Neural cell (in vitro differentiated cells): ENCODE measurements at regions not wholly inside any gene's neighbourhood (a gene's known extent, or its start where the extent isn't known, plus 50 kb on each side); places are given as distances from the start of the nearest gene placed in this dataset.

Experiments
- H2AFZ ChIP-seq: fragments of 200-600, 300-800 bp; sonication (generic), shearing (Covaris generic); 2 replicates; pipeline ENCODE4 v1.6.0; 2014; ENCODE audit warnings: low read depth, mild to moderate bottlenecking, antibody characterized with exemption, low read length, moderate library complexity
- H3F3A ChIP-seq: fragments of 200-600 bp; shearing (Covaris generic); 2 replicates; pipeline ENCODE4 v1.6.1; 2016; ENCODE audit warnings: mild to moderate bottlenecking, moderate library complexity, mixed read lengths, antibody characterized with exemption, low read length; ENCODE audit not compliant: insufficient read depth, poor library complexity, severe bottlenecking
- H3K27ac ChIP-seq: fragments of 200-600, 300-800 bp; sonication (generic), shearing (Covaris generic); 2 replicates; pipeline ENCODE4 v1.5.1; 2014; ENCODE audit warnings: mild to moderate bottlenecking, low read length, moderate library complexity
- H3K27me3 ChIP-seq: fragments of 300-800, 200-600 bp; sonication (generic), shearing (Covaris generic); 2 replicates; pipeline ENCODE4 v1.6.0; 2014; ENCODE audit warnings: mild to moderate bottlenecking, low read depth, low read length, moderate library complexity; ENCODE audit not compliant: insufficient read depth
- H3K36me3 ChIP-seq: fragments of 300-800, 200-600 bp; sonication (generic), shearing (Covaris generic); 2 replicates; pipeline ENCODE4 v1.5.1; 2014; ENCODE audit warnings: mild to moderate bottlenecking, antibody characterized with exemption, low read length, moderate library complexity; ENCODE audit not compliant: insufficient read depth
- H3K4me2 ChIP-seq: fragments of 300-800, 200-600 bp; sonication (generic), shearing (Covaris generic); 2 replicates; pipeline ENCODE4 v1.6.0; 2014; ENCODE audit warnings: mild to moderate bottlenecking, low read length
- H3K4me3 ChIP-seq: fragments of 300-800, 200-600 bp; sonication (generic), shearing (Covaris generic); 2 replicates; pipeline ENCODE4 v1.5.1; 2014; ENCODE audit warnings: mild to moderate bottlenecking, low read length, moderate library complexity
- H3K79me2 ChIP-seq: fragments of 200-600 bp; shearing (Covaris generic); replicated peaks from 2 replicates; pipeline ENCODE4 v1.6.0; 2014; ENCODE audit warnings: mild to moderate bottlenecking, low read length, moderate library complexity; ENCODE audit not compliant: insufficient read depth
- H3K9ac ChIP-seq: fragments of 300-800, 200-600 bp; sonication (generic), shearing (Covaris generic); 2 replicates; pipeline ENCODE4 v1.6.1; 2016; ENCODE audit warnings: mild to moderate bottlenecking, low read length, mixed read lengths
- H3K9me2 ChIP-seq: fragments of 200-600 bp; shearing (Covaris generic); 2 replicates; pipeline ENCODE4 v1.6.1; 2016; ENCODE audit warnings: mild to moderate bottlenecking, low read length, mixed read lengths; ENCODE audit not compliant: insufficient read depth
- H3K9me3 ChIP-seq: fragments of 200-600, 300-800 bp; sonication (generic), shearing (Covaris generic); 2 replicates; pipeline ENCODE4 v1.6.1; 2016; ENCODE audit warnings: mild to moderate bottlenecking, mixed run types, low read length, moderate library complexity, mixed read lengths
- H4K20me1 ChIP-seq: fragments of 200-600 bp; shearing (Covaris generic); 2 replicates; pipeline ENCODE4 v1.6.1; 2016; ENCODE audit warnings: mild to moderate bottlenecking, mixed run types; ENCODE audit not compliant: insufficient read depth
- EP300 ChIP-seq: fragments of 450-650 bp; conservative IDR thresholded peaks from 2 replicates; pipeline ENCODE4 v1.6.1; 2014; ENCODE audit warnings: antibody characterized with exemption, mild to moderate bottlenecking, moderate library complexity; ENCODE audit not compliant: poor library complexity, severe bottlenecking
- EZH2 ChIP-seq: fragments of 200-600, 300-800 bp; shearing (Covaris generic), sonication (generic); IDR thresholded peaks from 2 replicates; pipeline ENCODE4 v1.6.1; 2014; ENCODE audit warnings: antibody characterized with exemption, low read length, borderline replicate concordance, mild to moderate bottlenecking; ENCODE audit not compliant: insufficient read depth, poor library complexity, severe bottlenecking
- MXI1 ChIP-seq: fragments of 450-650 bp; conservative IDR thresholded peaks from 2 replicates; pipeline ENCODE4 v1.6.1; 2014; ENCODE audit warnings: antibody characterized with exemption, mild to moderate bottlenecking; ENCODE audit not compliant: poor library complexity, severe bottlenecking
- POLR2AphosphoS5 ChIP-seq: IDR thresholded peaks from 2 replicates; pipeline ENCODE4 v1.6.1; 2012
- RAD21 ChIP-seq: fragments of 450-650 bp; conservative IDR thresholded peaks from 2 replicates; pipeline ENCODE4 v1.6.1; 2014; ENCODE audit warnings: antibody characterized with exemption, mild to moderate bottlenecking, moderate library complexity
- SMC3 ChIP-seq: fragments of 450-650 bp; conservative IDR thresholded peaks from 2 replicates; pipeline ENCODE4 v1.6.1; 2014; ENCODE audit warnings: antibody characterized with exemption, mild to moderate bottlenecking, moderate library complexity; ENCODE audit not compliant: poor library complexity
- TAF1 ChIP-seq: IDR thresholded peaks from 2 replicates; pipeline ENCODE4 v1.6.1; 2012; ENCODE audit warnings: low read depth
- TF ChIP-seq, protein P1 (sequence below): fragments of 450-650 bp; IDR thresholded peaks from 2 replicates; pipeline ENCODE4 v1.5.1; 2014; ENCODE audit warnings: antibody characterized with exemption, mild to moderate bottlenecking, moderate library complexity; ENCODE audit not compliant: poor library complexity, severe bottlenecking
- TF ChIP-seq, protein P2 (sequence below): IDR thresholded peaks from 2 replicates; pipeline ENCODE4 v1.6.1; 2012; ENCODE audit warnings: borderline replicate concordance

DNA sequence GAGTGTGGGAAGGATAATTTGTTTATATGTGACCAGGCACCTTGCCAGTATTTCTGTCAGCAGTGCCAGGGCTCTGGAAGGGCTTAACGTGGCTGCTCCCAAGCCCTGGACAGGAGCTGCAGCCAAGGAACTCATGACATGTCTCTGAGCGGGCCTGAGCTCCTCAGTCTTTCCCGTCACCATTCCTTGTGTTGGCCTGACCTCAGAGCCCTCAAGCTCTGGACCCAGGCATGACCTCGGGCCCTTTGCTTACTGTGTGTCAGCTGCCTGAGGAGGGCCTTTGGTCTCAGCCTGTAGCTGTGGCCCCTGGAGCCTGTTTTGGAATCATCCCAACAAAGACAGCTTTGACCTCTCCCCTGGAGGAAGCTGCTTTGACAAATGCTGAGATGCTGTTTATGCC lies 264.1 kb upstream of the PLET1 start:
- Histone ChIP-seq H3K36me3 (no peaks in the 10 kb centered on the region), H3F3A (no peaks in the 10 kb centered on the region), H3K9me3 (no peaks in the 10 kb centered on the region), H3K4me3 (no peak overlapping the region), H3K9me2 (no peaks in the 10 kb centered on the region), H3K4me2 (no peak overlapping the region), H3K9ac (no peak overlapping the region), H3K27me3 (no peaks in the 10 kb centered on the region), H4K20me1 (no peaks in the 10 kb centered on the region), H3K79me2 (no peaks in the 10 kb centered on the region), H3K27ac (no peak overlapping the region), H2AFZ (no peak overlapping the region)
- TF ChIP-seq EZH2 (no peak), SMC3 (no peak), EP300 (no peak), POLR2AphosphoS5 (no peak)

DNA sequence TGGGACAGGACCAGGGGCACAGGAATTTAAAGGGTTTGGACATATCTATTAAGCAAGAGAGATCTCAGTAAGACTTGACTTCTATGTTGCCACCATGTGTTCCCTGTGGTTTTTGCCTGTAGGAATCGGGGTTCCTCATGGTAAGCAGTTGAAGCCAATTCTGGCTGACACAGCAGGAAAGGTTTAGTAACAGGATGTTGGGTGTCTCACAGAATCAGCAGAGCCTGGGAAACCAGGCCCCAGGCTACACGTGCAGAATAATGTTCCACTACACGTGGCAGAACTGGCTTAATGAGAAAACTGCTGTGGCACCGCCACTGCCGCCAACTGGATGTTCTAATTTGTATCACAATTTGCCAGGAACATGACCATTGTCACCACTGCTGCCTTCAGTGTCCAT lies 264.6 kb upstream of the PLET1 start:
- Histone ChIP-seq H3F3A (no peaks in the 10 kb centered on the region), H3K79me2 (no peaks in the 10 kb centered on the region), H2AFZ (no peak overlapping the region), H3K27ac (no peak overlapping the region), H4K20me1 (no peaks in the 10 kb centered on the region), H3K4me3 (no peak overlapping the region), H3K9ac (no peak overlapping the region), H3K27me3 (no peaks in the 10 kb centered on the region), H3K9me3 (no peaks in the 10 kb centered on the region), H3K4me2 (no peak overlapping the region), H3K9me2 (no peaks in the 10 kb centered on the region), H3K36me3 (no peaks in the 10 kb centered on the region)
- TF ChIP-seq TAF1: no peak
- no peak for TF ChIP-seq EP300

DNA sequence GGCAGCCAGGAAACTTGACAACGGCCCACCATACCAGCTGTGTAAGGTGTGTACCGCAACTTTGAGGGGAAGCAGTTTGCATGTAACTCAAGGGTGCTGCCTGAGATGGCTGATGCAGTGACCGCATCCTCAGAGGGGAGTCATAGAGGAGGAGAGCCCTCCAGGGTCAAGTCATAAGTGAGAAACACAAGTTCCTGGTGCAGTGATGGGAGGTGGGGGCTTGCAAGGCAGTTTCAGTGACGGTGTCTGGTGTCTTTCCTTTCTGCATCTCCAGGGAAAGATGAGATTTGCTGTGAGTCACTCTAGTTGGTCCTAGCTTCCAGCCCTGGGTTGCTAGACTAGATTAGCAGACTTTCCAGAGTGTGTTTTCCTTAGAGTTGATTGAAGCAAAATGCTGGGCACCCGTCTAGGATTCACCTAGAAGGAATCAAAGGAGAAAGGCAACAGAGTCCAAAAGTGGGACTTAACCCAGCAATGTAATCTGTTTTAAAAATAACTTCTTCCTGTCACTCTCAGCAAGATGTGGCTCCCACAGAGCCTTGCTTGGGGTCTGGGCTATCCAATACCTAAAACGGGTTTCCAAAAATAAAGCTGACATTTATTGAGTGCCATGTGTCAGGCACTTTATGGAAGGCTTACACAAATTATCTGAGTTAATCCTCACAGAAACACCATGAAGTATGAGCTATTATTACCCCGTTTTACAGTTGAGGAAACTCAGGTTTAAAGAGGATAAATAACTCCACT lies 265.4 kb upstream of the PLET1 start:
- H3K9me3 ChIP-seq: no peaks in the 10 kb centered on the region
- H3K27ac ChIP-seq: no peak overlapping the region

More for the DNA sequence above, 265.4 kb upstream of the PLET1 start:
- Histone ChIP-seq H3K4me2 (no peak overlapping the region), H2AFZ (no peak overlapping the region), H3K9me2 (no peaks in the 10 kb centered on the region), H4K20me1 (no peaks in the 10 kb centered on the region), H3F3A (no peaks in the 10 kb centered on the region), H3K4me3 (no peak overlapping the region), H3K27me3 (no peaks in the 10 kb centered on the region), H3K9ac (no peak overlapping the region), H3K36me3 (no peaks in the 10 kb centered on the region), H3K79me2 (no peaks in the 10 kb centered on the region)
- TF ChIP-seq SMC3 (no peak), RAD21 (no peak), MXI1 (no peak), EP300 (no peak), POLR2AphosphoS5 (no peak), EZH2 (no peak), TAF1 (no peak)
- TF ChIP-seq, protein P1, sequence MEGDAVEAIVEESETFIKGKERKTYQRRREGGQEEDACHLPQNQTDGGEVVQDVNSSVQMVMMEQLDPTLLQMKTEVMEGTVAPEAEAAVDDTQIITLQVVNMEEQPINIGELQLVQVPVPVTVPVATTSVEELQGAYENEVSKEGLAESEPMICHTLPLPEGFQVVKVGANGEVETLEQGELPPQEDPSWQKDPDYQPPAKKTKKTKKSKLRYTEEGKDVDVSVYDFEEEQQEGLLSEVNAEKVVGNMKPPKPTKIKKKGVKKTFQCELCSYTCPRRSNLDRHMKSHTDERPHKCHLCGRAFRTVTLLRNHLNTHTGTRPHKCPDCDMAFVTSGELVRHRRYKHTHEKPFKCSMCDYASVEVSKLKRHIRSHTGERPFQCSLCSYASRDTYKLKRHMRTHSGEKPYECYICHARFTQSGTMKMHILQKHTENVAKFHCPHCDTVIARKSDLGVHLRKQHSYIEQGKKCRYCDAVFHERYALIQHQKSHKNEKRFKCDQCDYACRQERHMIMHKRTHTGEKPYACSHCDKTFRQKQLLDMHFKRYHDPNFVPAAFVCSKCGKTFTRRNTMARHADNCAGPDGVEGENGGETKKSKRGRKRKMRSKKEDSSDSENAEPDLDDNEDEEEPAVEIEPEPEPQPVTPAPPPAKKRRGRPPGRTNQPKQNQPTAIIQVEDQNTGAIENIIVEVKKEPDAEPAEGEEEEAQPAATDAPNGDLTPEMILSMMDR: no peak
- TF ChIP-seq, protein P2, sequence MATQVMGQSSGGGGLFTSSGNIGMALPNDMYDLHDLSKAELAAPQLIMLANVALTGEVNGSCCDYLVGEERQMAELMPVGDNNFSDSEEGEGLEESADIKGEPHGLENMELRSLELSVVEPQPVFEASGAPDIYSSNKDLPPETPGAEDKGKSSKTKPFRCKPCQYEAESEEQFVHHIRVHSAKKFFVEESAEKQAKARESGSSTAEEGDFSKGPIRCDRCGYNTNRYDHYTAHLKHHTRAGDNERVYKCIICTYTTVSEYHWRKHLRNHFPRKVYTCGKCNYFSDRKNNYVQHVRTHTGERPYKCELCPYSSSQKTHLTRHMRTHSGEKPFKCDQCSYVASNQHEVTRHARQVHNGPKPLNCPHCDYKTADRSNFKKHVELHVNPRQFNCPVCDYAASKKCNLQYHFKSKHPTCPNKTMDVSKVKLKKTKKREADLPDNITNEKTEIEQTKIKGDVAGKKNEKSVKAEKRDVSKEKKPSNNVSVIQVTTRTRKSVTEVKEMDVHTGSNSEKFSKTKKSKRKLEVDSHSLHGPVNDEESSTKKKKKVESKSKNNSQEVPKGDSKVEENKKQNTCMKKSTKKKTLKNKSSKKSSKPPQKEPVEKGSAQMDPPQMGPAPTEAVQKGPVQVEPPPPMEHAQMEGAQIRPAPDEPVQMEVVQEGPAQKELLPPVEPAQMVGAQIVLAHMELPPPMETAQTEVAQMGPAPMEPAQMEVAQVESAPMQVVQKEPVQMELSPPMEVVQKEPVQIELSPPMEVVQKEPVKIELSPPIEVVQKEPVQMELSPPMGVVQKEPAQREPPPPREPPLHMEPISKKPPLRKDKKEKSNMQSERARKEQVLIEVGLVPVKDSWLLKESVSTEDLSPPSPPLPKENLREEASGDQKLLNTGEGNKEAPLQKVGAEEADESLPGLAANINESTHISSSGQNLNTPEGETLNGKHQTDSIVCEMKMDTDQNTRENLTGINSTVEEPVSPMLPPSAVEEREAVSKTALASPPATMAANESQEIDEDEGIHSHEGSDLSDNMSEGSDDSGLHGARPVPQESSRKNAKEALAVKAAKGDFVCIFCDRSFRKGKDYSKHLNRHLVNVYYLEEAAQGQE: no peak
